ENCODE measurements at regions not wholly inside any gene's neighbourhood (a gene's known extent, or its start where the extent isn't known, plus 50 kb on each side); places are given as distances from the start of the nearest gene placed in this dataset.

DNA sequence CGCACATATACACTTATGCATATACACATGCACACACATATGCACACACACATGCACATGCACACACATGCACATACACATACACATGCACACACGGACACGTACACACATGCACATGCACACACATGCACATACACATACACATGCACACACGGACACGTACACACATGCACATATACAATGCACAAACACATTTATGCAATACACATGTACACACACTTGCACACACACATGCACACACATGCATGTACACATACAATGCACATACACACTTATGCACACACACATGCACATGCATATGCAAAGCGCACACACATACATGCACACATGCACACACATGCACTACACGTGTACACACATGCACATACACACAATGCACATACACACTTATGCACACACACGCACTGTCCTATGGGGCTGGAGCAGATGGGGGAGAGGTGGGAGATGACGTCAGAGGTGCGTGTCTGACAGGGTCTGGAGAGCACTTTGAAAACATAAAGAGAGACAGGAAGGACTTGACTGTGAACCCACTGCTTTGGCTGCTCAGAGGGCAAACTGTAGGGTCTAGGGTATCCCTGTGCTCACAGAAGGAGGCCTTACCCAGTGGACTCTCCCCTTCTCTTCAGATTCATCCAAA lies 108.2 kb downstream of the UQCRFS1 start:
- no peak for TF ChIP-seq SP1 (IDR thresholded peaks at IDR 0.05)
- no peak for TF ChIP-seq L3MBTL2 (conservative IDR thresholded peaks at IDR 0.05)
- TF ChIP-seq TARDBP (IDR thresholded peaks at IDR 0.05): no peak
- no peak for TF ChIP-seq FOXA1 (IDR thresholded peaks at IDR 0.05)
- TF ChIP-seq FOXK2 (IDR thresholded peaks at IDR 0.05): no peak
- TF ChIP-seq HDGF (IDR thresholded peaks at IDR 0.05; ENCODE audit: borderline replicate concordance): no peak
- TF ChIP-seq ZNF384 (IDR thresholded peaks at IDR 0.05): no peak
- TF ChIP-seq, protein P1, sequence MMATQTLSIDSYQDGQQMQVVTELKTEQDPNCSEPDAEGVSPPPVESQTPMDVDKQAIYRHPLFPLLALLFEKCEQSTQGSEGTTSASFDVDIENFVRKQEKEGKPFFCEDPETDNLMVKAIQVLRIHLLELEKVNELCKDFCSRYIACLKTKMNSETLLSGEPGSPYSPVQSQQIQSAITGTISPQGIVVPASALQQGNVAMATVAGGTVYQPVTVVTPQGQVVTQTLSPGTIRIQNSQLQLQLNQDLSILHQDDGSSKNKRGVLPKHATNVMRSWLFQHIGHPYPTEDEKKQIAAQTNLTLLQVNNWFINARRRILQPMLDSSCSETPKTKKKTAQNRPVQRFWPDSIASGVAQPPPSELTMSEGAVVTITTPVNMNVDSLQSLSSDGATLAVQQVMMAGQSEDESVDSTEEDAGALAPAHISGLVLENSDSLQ (IDR thresholded peaks at IDR 0.05): no peak
- no peak for TF ChIP-seq LEF1 (IDR thresholded peaks at IDR 0.05; ENCODE audit: borderline replicate concordance)
- no peak for TF ChIP-seq NFRKB (IDR thresholded peaks at IDR 0.05)
- no peak for TF ChIP-seq BHLHE40 (IDR thresholded peaks at IDR 0.05; ENCODE audit: borderline replicate concordance)
- TF ChIP-seq SUZ12 (IDR thresholded peaks at IDR 0.05): no peak
- TF ChIP-seq ELF4 (IDR thresholded peaks at IDR 0.05): no peak
- DNase-seq (ENCODE audit: extremely low spot score): no peak
- ChIA-PET POLR2A (no interaction called here), CTCF (no interaction called here)

DNA sequence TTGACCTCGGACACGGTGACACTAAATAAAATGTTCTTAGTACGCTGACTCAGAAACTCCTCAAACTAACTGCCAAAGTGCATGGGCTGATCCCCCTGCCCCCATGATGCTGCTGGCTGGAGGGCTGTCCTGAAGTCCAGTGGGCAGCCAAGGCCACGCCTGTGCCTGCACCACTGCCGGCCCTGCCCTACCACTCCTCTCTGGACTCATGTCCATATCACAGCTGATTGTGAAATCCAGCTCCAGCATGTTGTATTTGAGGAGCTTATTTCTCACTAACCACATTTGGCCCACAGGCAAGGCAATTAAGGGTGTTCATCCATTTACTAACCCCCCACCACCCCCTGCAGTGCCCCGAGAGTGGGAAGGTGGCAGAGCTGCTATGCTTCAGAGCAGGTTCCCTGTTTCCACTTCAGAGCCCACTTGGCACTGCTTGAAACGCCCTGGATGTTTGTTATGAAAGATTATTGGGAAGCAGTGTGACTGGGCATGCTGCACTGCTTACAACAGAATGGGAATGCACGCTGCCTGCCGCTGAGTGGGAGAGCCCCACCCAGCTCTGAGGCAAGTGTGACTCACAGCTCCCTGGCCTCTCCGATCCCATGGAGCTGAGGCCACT lies 114.0 kb downstream of the UQCRFS1 start:
- ChIA-PET CTCF (no interaction called here), POLR2A (no interaction called here)
- no peak for TF ChIP-seq NFRKB (IDR thresholded peaks at IDR 0.05)
- TF ChIP-seq L3MBTL2 (conservative IDR thresholded peaks at IDR 0.05): no peak
- no peak for TF ChIP-seq HDGF (IDR thresholded peaks at IDR 0.05; ENCODE audit: borderline replicate concordance)
- TF ChIP-seq, protein P1 (IDR thresholded peaks at IDR 0.05): no peak
- no peak for TF ChIP-seq SP1 (IDR thresholded peaks at IDR 0.05)
- TF ChIP-seq FOXK2 (IDR thresholded peaks at IDR 0.05): no peak
- no peak for TF ChIP-seq TARDBP (IDR thresholded peaks at IDR 0.05)
- no peak for TF ChIP-seq BHLHE40 (IDR thresholded peaks at IDR 0.05; ENCODE audit: borderline replicate concordance)
- no peak for TF ChIP-seq ARNT (IDR thresholded peaks at IDR 0.05)
- TF ChIP-seq ZNF384 (IDR thresholded peaks at IDR 0.05): no peak
- no peak for TF ChIP-seq LEF1 (IDR thresholded peaks at IDR 0.05; ENCODE audit: borderline replicate concordance)
- TF ChIP-seq ELF4 (IDR thresholded peaks at IDR 0.05): no peak
- TF ChIP-seq FOXA1 (IDR thresholded peaks at IDR 0.05): no peak
- TF ChIP-seq SUZ12 (IDR thresholded peaks at IDR 0.05): no peak
- no peak for TF ChIP-seq CTBP1 (IDR thresholded peaks at IDR 0.05; ENCODE audit: borderline replicate concordance)
- TF ChIP-seq FOXM1 (IDR thresholded peaks at IDR 0.05; ENCODE audit: borderline replicate concordance): no peak
- no peak for DNase-seq (ENCODE audit: extremely low spot score)

DNA sequence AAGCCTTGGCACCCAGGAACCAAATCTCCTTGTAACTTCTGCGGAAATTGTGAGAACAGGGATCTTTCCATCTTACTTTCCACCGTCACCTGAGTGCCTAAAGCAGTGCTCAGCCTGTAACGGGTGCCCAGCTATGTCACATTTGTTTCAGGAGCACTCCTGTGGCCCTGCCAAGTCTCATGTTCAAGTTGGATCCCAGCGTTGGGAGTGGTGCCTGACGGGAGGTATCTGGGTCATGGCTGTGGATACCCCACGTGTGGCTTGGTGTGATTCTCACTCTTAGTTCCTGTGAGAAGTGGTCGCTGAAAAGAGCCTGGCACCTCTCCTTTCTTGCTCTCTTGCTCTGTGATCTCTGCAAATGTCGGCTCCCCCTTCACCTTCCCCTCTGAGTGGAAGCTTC lies 114.9 kb downstream of the UQCRFS1 start:
- no peak for TF ChIP-seq HDGF (IDR thresholded peaks at IDR 0.05; ENCODE audit: borderline replicate concordance)
- TF ChIP-seq LEF1 (IDR thresholded peaks at IDR 0.05; ENCODE audit: borderline replicate concordance): no peak
- TF ChIP-seq, protein P1 (IDR thresholded peaks at IDR 0.05): no peak
- no peak for TF ChIP-seq FOXK2 (IDR thresholded peaks at IDR 0.05)
- TF ChIP-seq NFRKB (IDR thresholded peaks at IDR 0.05): no peak
- TF ChIP-seq ELF4 (IDR thresholded peaks at IDR 0.05): no peak
- no peak for TF ChIP-seq FOXA1 (IDR thresholded peaks at IDR 0.05)
- no peak for TF ChIP-seq L3MBTL2 (conservative IDR thresholded peaks at IDR 0.05)
- TF ChIP-seq SUZ12 (IDR thresholded peaks at IDR 0.05): no peak
- POLR2A ChIA-PET: no interaction called here
- CTCF ChIA-PET: no interaction called here
- DNase-seq (ENCODE audit: extremely low spot score): no peak

DNA sequence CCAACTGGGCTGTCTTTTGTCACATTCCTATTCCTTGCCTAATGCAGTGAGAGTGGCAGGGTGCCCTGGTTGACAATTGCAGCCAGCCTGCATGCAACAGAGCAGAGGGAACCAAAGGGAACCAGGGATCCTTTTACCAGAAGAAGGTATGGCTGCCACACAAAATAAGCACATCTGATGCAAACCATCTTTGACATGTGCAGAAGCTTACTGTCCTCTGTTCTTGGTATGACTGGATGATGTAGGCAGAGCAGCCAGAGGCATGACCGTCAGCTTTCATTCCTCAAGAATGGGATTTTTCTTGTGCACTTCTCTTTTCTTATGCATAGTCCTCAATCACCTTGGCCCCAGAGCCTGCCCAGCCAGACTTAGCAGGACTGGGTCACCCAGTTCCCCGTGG lies 116.1 kb downstream of the UQCRFS1 start:
- ChIA-PET CTCF (no interaction called here), POLR2A (no interaction called here)
- DNase-seq (ENCODE audit: extremely low spot score): no peak
- TF ChIP-seq SUZ12 (IDR thresholded peaks at IDR 0.05) (no peak), L3MBTL2 (conservative IDR thresholded peaks at IDR 0.05) (no peak), ZNF384 (IDR thresholded peaks at IDR 0.05) (no peak), FOXA1 (IDR thresholded peaks at IDR 0.05) (no peak), LEF1 (IDR thresholded peaks at IDR 0.05; ENCODE audit: borderline replicate concordance) (no peak), ELF4 (IDR thresholded peaks at IDR 0.05) (no peak), NFRKB (IDR thresholded peaks at IDR 0.05) (no peak), CTBP1 (IDR thresholded peaks at IDR 0.05; ENCODE audit: borderline replicate concordance) (no peak), FOXM1 (IDR thresholded peaks at IDR 0.05; ENCODE audit: borderline replicate concordance) (no peak), TARDBP (IDR thresholded peaks at IDR 0.05) (no peak), FOXK2 (IDR thresholded peaks at IDR 0.05) (no peak), BHLHE40 (IDR thresholded peaks at IDR 0.05; ENCODE audit: borderline replicate concordance) (no peak), SP1 (IDR thresholded peaks at IDR 0.05) (no peak), HDGF (IDR thresholded peaks at IDR 0.05; ENCODE audit: borderline replicate concordance) (no peak)
- TF ChIP-seq, protein P1 (IDR thresholded peaks at IDR 0.05): no peak

DNA sequence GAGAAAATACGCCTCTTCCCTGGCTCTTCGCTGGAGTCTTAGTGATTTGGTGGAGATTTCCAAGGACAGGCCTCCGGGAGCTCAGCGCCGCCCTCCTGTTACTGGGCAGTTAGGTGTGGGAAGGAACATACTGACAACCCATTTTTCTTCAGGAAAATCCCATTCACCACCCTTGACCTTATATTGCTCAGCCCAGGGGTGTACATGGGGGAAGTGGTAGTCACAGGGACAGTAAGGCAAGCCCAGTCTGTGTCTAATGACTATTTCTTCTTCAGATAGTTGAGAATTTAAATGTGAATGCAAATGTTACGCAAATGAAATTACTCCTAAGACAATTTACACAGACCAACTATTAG lies 119.4 kb downstream of the UQCRFS1 start:
- DNase-seq (ENCODE audit: extremely low spot score): no peak
- TF ChIP-seq LEF1 (IDR thresholded peaks at IDR 0.05; ENCODE audit: borderline replicate concordance) (no peak), FOXA1 (IDR thresholded peaks at IDR 0.05) (no peak), NFRKB (IDR thresholded peaks at IDR 0.05) (no peak)
- ChIA-PET POLR2A (no interaction called here), CTCF (no interaction called here)
